DOHH2 (cell line): ENCODE measurements at regions not wholly inside any gene's neighbourhood (a gene's known extent, or its start where the extent isn't known, plus 50 kb on each side); places are given as distances from the start of the nearest gene placed in this dataset.

ENCODE experiments used
- CTCF ChIP-seq: fragments of 200-600 bp; sonication (generic); IDR thresholded peaks from one replicate; pipeline ENCODE4 v1.5.1; 2014; ENCODE audit warnings: antibody characterized with exemption, mild to moderate bottlenecking, low read depth, low read length; ENCODE audit not compliant: poor library complexity, severe bottlenecking
- EZH2phosphoT487 ChIP-seq: fragments of 200-600 bp; sonication (generic); IDR thresholded peaks from 2 replicates; pipeline ENCODE4 v1.6.1; 2017; ENCODE audit warnings: borderline replicate concordance, mild to moderate bottlenecking, antibody characterized with exemption, low read length, moderate library complexity, mixed read lengths

GRCh38 chr10:43856299-43856698, 207.6 kb upstream of the ZNF32 start:
- TF ChIP-seq CTCF (no peak), EZH2phosphoT487 (no peak)
